ENCODE measurements at regions not wholly inside any gene's neighbourhood (a gene's known extent, or its start where the extent isn't known, plus 50 kb on each side); places are given as distances from the start of the nearest gene placed in this dataset.
"Not testable (repeated sequence)": the region's sequence is repeated elsewhere in the genome, so short reads cannot be mapped to it uniquely, and the experiment has no call there.

DNA sequence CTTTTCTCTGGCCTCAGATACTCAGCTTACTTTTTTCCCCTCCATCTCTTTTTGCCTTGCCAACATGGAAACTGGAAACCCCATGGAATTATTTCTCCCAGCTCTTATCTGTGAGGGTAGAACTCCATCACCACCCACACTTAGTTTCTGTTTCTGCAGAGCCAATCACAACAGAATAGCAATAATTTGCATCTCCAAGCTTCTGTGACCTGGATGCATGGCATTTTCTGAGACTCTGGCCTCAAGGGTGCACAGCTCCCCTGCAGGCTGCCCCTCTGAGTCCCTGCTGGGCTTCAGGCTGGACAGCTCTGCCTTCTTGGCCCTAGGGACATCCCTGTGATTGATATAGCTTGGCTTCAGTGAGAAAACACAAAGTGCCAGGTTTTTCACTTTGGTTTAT is 316.5 kb upstream of the FZD8 start:
- not testable (repeated sequence) for DNase-seq

- DNase-seq = no peak
Observed at GRCh38 chr10:35950701-35951100, 308.6 kb upstream of the FZD8 start.

DNA sequence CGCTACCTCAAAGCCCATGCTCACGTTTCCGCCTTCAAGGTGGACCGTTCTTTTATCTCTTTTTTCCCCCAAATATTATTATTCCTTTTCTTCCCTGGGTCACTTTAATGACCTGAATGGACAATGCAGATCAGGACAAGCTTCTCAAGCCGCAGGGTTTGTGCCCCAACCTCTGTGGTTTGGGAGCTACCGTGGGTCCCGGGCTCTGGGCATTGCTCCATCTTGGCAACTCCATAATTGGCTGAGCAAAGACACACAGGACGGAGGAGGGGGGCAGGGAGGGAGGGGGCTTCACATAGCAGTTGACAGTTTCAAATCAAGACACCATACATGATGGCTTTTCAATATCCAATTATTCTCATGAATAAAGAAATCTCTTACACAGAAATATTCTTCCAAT is 308.1 kb upstream of the FZD8 start:
- no peak for DNase-seq

DNA sequence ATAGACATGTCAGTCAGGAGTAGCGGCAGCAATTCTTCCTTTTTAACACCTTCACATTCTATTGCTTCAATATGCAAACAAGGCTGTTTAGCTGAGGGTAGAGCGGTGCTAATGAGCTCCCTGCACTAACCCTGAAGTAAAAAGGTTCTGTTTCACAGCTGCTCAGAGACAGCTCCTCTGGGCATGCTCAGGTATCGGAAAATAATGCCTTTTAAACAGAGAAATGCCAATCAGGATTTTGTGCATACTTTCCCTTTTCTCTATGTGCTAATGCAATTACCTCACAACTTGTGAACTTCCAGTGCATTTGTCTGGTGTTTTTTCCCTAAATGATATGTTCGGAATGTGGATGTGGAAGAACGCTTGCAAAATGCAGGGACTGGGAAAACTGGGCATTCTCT is 307.7 kb upstream of the FZD8 start:
- no peak for DNase-seq

DNA sequence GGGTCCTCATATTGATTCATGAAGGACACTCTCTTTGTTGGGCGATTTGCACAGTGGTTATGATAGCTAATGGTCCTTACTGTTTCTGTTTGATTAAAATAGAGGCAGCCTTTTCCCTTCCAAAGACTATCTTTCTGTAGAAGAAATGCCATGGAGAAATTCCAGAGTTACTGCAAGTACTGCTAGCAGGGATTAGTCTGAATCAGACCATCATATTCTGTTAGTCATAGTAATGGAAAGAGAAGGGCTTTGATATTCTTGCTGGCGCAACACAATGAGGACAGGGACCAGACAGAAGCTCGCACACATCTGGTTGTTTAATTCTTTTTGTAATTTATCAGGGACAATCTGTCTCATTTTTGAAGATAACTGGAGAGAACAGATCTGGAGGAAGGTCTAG is 304.5 kb upstream of the FZD8 start:
- no peak for DNase-seq

GRCh38 chr10:35942057-35942456 is 300.0 kb upstream of the FZD8 start:
- no peak for DNase-seq

DNA sequence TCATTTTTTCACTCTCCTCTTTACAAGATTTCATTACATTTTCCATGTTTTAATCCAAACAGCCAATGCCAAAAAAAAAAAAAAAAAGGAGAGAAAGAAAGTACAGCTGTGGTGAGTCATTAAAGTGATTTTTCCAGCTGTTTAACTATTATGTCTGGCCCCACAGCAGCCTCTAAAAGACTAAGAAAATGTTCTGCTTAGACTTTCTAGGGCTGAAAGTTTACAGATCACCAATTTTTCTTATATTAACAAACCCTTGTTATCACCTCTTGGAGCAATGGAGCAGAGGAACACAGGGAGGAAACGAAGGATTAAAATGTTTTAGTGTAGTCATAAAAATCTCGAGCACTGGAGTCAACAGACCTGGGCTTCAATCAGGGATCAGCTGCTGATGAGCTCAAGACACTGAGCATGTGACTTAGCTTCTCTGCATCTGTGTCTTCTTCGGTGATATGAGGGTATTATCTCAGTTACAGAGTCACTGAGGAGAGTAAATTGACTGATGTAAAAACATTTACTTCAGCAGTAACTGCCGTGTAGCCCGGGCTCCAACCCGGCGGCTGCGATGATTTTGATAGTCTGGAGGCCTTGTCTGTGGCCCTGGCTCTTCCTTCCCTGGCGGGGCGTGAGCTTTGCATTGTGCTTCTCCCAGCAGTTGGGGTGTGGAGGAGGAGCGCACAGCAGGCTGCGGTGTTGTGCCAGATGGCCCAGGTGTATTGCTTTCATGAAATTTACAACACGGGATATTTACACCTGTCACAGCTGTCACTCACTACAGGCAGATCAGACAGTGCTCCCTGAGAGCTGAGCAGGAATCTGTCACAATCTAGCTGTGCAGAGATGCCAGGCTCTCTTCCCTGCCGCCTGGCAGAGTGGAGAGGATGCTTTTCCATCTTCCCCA is 298.3 kb upstream of the FZD8 start:
- no peak for DNase-seq

GRCh38 chr10:35938160-35938559 is 296.1 kb upstream of the FZD8 start:
- no peak for DNase-seq

DNA sequence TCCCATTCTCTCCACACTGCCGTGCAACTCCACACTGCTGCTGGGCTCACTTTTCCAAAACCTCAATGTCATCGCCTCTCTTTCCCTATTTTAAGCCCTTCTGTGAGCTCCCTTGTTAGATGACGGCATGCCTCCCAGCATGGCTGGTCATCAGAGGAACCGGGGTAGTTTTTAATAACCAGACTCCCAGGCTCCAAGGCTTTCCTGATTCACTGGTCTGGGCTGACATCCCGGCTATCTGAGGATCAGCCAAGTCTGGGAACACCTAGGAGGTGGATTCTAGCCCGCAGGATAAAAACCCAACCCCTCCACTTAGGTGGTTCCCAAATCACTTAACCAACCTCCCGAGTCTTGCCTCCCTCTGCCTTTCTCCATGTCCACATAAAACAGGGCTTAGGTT is 295.4 kb upstream of the FZD8 start:
- DNase-seq = no peak

- DNase-seq = no peak
Observed at GRCh38 chr10:35934642-35934995, 292.5 kb upstream of the FZD8 start.

GRCh38 chr10:35933940-35934641 is 292.0 kb upstream of the FZD8 start:
- DNase-seq = no peak

DNA sequence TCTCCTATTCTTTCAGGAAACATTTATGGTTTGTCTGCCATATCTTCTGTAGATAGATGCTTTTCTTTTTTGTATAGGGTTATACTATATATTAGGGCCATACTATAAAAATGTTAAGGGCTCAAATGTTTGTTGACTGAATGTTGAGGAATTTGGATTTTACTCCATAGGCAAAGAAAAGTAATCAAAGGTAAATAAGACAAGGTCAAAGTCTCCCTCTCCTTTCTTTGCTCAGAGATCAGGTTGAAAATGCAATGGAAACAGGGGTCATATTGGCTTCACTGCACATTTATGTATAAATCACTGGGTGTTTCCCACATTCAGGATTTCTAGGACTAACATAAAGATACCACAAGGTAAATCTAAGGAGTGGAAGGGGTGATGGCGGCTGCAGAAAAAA is 291.4 kb upstream of the FZD8 start:
- no peak for DNase-seq

DNA sequence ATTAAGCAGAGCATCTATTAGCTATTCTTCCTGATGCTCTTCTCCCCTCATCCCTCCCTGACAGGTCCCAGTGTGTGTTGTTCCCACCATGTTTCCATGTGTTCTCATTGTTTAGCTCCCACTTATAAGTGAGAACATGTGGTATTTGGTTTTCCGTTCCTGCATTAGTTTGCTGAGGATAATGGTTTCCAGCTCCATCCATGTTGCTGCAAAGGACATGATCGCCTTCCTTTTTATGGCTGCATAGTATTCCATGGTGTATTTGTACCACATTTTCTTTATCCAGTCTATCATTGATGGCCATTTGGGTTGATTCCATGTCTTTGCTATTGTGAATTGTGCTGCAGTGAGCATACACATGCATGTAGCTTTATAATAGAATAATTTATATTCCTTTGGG is 287.9 kb upstream of the FZD8 start:
- not testable (repeated sequence) for DNase-seq

DNA sequence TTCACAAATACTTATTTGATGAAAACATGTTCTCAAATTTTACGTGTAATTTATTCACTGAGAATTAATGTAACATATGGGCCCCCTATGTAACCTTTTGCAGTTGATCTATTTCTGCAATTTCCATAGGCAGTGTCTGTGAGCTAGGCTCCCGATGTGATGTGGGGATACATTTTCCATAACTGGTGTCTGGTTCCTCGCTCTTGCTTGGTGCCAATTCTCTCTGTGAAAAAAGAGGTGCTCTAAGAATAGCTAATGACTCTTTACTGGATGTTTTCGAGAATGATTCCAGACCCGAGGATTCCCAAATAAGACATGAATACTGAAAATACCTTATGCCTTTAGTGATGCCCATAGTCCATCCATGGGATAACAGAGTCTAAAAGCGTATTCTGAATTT is 286.7 kb upstream of the FZD8 start:
- no peak for DNase-seq

- no peak for DNase-seq
Observed at GRCh38 chr10:35927990-35928488, 285.9 kb upstream of the FZD8 start.

- DNase-seq = no peak
Observed at GRCh38 chr10:35927341-35927740, 285.2 kb upstream of the FZD8 start.

DNA sequence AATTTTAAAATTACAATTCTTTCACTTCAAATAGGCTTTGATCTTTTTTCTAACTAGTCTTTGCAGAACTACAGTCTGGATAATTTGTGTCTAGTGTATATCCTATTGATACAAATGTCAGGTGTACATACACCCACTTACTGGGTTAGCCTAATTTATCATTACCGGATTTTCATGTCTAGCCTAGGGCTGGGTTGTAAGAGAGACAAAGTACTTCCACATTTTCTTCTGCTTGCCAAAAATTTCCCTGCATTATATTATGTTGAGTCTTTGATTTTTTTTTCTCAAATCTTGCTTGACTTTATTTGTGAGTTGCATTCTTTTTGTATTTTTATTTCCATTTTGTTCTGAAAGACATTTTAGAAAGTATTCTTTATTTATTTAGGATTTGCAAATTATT is 284.8 kb upstream of the FZD8 start:
- DNase-seq = no peak

GRCh38 chr10:35925493-35925892 is 283.4 kb upstream of the FZD8 start:
- DNase-seq = no peak

GRCh38 chr10:35924759-35925158 is 282.7 kb upstream of the FZD8 start:
- no peak for DNase-seq

DNA sequence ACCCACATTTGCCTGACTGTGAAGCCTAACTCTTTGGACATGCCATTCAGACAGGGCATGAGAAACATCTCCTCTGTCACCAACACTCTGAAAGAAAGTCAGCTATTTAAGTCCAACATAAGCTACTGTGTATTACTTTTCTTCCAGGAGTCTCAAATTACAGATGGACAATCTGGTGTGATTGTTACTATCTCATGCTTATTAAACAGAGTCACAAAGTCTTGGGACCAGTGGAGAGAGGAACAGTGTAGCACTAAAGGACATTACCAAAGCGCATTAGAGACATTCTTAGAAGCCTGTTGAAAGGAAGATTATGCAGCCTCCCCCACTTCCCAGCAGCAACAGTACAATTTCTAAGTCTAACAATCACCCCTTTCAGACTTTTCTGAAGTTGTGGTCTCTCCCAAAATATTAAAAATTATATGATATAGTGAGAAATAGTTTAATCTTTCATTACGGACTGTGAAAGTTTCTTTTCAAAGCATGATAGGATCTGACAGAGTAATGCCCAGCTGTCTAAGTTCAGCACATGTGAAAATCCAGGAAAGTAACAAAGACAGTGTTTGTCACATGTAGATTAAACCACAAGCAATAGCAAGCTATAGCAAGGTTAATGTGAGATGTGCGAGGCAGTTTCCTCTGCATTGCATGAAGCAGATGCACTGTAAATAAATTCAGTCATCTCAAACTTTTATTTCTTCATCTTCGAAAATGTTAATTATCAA is 280.9 kb upstream of the FZD8 start:
- DNase-seq = no peak

GRCh38 chr10:35921866-35922350 is 279.8 kb upstream of the FZD8 start:
- no peak for DNase-seq

DNA sequence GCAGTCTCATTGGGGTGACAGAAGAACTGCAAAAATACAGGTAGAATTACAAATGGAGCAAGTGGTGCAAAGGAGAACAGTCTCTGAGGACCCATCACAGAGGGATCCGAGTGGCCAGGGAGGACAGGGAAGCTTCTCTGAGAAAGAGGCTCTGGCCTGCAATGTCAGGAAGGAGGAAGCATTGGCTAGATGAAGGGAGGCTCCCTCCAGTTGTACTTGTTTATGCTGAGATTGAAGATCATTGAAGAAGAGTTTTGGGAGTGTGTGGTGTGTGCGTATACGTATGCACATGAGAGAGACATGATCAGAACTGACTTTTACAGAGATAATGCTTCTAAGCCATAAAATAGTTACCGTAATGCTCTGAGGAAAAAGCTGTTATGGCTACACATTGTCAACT is 274.7 kb upstream of the FZD8 start:
- DNase-seq = no peak

- no peak for DNase-seq
Observed at GRCh38 chr10:35913628-35914027, 271.5 kb upstream of the FZD8 start.
